PFSK-1 (cell line): ENCODE measurements at regions not wholly inside any gene's neighbourhood (a gene's known extent, or its start where the extent isn't known, plus 50 kb on each side); places are given as distances from the start of the nearest gene placed in this dataset.

ENCODE experiments used
- FOXP2 ChIP-seq: optimal IDR thresholded peaks from 2 replicates; pipeline ENCODE3; 2011; ENCODE audit warnings: borderline replicate concordance, control low read depth, inconsistent platforms; ENCODE audit not compliant: insufficient read depth; ENCODE audit errors: extremely low read length, extremely low read depth
- POLR2AphosphoS5 ChIP-seq: IDR thresholded peaks from 2 replicates; pipeline ENCODE4 v1.6.1; 2012; ENCODE audit warnings: low read depth, mild to moderate bottlenecking, control low read depth, low read length, moderate library complexity
- REST ChIP-seq, 2 experiments: IDR thresholded peaks; 2 replicates each; pipeline versions ENCODE4 v1.6.1 to v1.8.0; 2011 to 2012; ENCODE audit warnings: low read depth in 2 of 2, low read length in 2 of 2, control low read depth in 1 of 2, inconsistent platforms in 1 of 2, mild to moderate bottlenecking in 1 of 2, moderate library complexity in 1 of 2; ENCODE audit not compliant: insufficient read depth in 1 of 2
- SIN3A ChIP-seq: IDR thresholded peaks from 2 replicates; pipeline ENCODE4 v1.6.1; 2012; ENCODE audit warnings: mild to moderate bottlenecking, low read length, moderate library complexity, borderline replicate concordance; ENCODE audit not compliant: insufficient read depth
- TAF1 ChIP-seq: IDR thresholded peaks from 2 replicates; pipeline ENCODE4 v1.6.1; 2012; ENCODE audit warnings: low read length, control low read depth, borderline replicate concordance; ENCODE audit not compliant: insufficient read depth

GRCh38 chr16:26736084-26736483 is 330.6 kb upstream of the C16orf82 start:
- TF ChIP-seq FOXP2 (no peak), SIN3A (no peak), POLR2AphosphoS5 (no peak), REST (IDR thresholded peaks at IDR 0.05; ENCODE audit: insufficient read depth in 1 of 2, low read depth in 2 of 2, low read length in 2 of 2) (no peak), TAF1 (no peak)

GRCh38 chr16:26740771-26741170 is 326.0 kb upstream of the C16orf82 start:
- TF ChIP-seq REST (IDR thresholded peaks at IDR 0.05; ENCODE audit: insufficient read depth in 1 of 2, low read depth in 2 of 2, low read length in 2 of 2) (no peak), SIN3A (no peak), POLR2AphosphoS5 (no peak), TAF1 (no peak), FOXP2 (no peak)

GRCh38 chr16:26742040-26742439 is 324.7 kb upstream of the C16orf82 start:
- TF ChIP-seq REST (IDR thresholded peaks at IDR 0.05; ENCODE audit: insufficient read depth in 1 of 2, low read depth in 2 of 2, low read length in 2 of 2) (no peak), POLR2AphosphoS5 (no peak), SIN3A (no peak), TAF1 (no peak), FOXP2 (no peak)

GRCh38 chr16:26744430-26744829 is 322.3 kb upstream of the C16orf82 start:
- TF ChIP-seq SIN3A (no peak), POLR2AphosphoS5 (no peak), FOXP2 (no peak), REST (IDR thresholded peaks at IDR 0.05; ENCODE audit: insufficient read depth in 1 of 2, low read depth in 2 of 2, low read length in 2 of 2) (no peak), TAF1 (no peak)

- TF ChIP-seq SIN3A (no peak), TAF1 (no peak), REST (IDR thresholded peaks at IDR 0.05; ENCODE audit: insufficient read depth in 1 of 2, low read depth in 2 of 2, low read length in 2 of 2) (no peak), FOXP2 (no peak), POLR2AphosphoS5 (no peak)
These were observed 319.0 kb upstream of the C16orf82 start for GRCh38 chr16:26747760-26748159.
